ENCODE measurements at regions not wholly inside any gene's neighbourhood (a gene's known extent, or its start where the extent isn't known, plus 50 kb on each side); places are given as distances from the start of the nearest gene placed in this dataset.

GRCh38 chr21:32966120-32966519 lies 59.6 kb upstream of the OLIG2 start:
- TF ChIP-seq CTCF (IDR thresholded peaks at IDR 0.05; ENCODE audit: low read length) (no peak), EZH2 (optimal IDR thresholded peaks at IDR 0.05; ENCODE audit: low read depth, low read length) (no peak)
